ENCODE measurements at regions not wholly inside any gene's neighbourhood (a gene's known extent, or its start where the extent isn't known, plus 50 kb on each side); places are given as distances from the start of the nearest gene placed in this dataset.

DNA sequence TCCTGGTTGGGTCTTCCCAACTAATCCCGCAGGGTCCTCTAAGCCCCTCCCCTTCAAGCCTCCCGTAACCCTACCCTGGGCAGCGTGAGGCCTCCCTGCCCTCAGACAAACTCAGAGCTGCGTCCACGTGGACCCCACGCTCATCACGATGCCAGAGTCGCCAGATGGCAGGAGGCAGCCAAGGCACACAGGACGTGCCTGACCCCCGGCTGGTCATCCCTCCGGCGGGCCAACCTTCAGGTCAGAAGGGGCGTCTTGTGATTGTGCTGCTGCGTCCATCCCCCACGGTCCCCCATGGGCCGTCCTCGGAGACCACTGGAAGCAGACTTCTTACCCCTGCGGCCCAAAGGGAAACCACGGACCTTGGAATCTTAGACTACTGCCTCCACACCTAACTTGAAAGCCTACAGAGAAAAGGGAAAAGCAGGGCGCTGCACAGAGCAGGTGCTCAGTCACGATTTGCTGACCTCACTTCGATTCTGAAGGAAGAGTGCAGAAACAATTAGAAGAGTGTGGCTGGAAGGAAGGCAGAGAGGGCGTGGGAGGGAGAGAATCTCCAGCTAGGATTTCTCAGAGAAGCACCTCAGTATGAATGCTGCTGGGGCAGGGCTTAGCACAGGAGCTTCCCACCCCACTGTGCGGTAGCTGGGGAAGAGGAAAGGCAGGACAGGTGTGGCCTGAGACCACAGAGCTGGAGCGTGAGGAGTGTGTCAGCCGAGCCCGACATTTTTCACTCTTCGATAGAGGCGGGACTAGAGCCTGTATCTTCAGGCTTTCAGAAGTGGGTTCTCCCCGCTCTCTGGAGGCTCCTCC, 174.8 kb downstream of the ERCC6L2 start:
- DNase-seq (ENCODE audit: low spot score): no peak
- Histone ChIP-seq H2AFZ (ENCODE audit: low read length) (no peak overlapping the region), H4K20me1 (ENCODE audit: insufficient read depth, low read length) (no peaks in the 10 kb centered on the region), H3K4me1 (ENCODE audit: insufficient read depth, low read length, poor library complexity, severe bottlenecking) (no peaks in the 10 kb centered on the region), H3K79me2 (ENCODE audit: insufficient read depth, low read depth, low read length) (no peaks in the 10 kb centered on the region), H3K36me3 (ENCODE audit: insufficient read depth, low read length) (no peaks in the 10 kb centered on the region), H3K27ac (ENCODE audit: low read depth, low read length, poor library complexity, severe bottlenecking) (no peak overlapping the region), H3K9me3 (ENCODE audit: low read length) (no peaks in the 10 kb centered on the region), H3K9me2 (ENCODE audit: insufficient read depth, low read length) (no peaks in the 10 kb centered on the region), H3K4me2 (ENCODE audit: low read length) (no peak overlapping the region), H3K4me3 (ENCODE audit: low read depth, low read length, poor library complexity, severe bottlenecking) (no peak overlapping the region)
- BruUV-seq (replicated peaks): no TSS peak
- intact Hi-C loops (cut with micrococcal nuclease; ENCODE audit: unreplicated experiment): no loop called here
- ChIA-PET POLR2A (no interaction called here), CTCF (ENCODE audit: unreplicated experiment) (interaction anchor here (0.5 kb wide), 1 partner anchor 325 kb away, joined by 3 read pairs; no protein-coding TSS in a partner anchor)
- TF ChIP-seq EZH2phosphoT487 (IDR thresholded peaks at IDR 0.05; ENCODE audit: borderline replicate concordance, low read depth, low read length): no peak
- TF ChIP-seq, protein P1, sequence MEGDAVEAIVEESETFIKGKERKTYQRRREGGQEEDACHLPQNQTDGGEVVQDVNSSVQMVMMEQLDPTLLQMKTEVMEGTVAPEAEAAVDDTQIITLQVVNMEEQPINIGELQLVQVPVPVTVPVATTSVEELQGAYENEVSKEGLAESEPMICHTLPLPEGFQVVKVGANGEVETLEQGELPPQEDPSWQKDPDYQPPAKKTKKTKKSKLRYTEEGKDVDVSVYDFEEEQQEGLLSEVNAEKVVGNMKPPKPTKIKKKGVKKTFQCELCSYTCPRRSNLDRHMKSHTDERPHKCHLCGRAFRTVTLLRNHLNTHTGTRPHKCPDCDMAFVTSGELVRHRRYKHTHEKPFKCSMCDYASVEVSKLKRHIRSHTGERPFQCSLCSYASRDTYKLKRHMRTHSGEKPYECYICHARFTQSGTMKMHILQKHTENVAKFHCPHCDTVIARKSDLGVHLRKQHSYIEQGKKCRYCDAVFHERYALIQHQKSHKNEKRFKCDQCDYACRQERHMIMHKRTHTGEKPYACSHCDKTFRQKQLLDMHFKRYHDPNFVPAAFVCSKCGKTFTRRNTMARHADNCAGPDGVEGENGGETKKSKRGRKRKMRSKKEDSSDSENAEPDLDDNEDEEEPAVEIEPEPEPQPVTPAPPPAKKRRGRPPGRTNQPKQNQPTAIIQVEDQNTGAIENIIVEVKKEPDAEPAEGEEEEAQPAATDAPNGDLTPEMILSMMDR (conservative IDR thresholded peaks at IDR 0.05; ENCODE audit: low read length): no peak

DNA sequence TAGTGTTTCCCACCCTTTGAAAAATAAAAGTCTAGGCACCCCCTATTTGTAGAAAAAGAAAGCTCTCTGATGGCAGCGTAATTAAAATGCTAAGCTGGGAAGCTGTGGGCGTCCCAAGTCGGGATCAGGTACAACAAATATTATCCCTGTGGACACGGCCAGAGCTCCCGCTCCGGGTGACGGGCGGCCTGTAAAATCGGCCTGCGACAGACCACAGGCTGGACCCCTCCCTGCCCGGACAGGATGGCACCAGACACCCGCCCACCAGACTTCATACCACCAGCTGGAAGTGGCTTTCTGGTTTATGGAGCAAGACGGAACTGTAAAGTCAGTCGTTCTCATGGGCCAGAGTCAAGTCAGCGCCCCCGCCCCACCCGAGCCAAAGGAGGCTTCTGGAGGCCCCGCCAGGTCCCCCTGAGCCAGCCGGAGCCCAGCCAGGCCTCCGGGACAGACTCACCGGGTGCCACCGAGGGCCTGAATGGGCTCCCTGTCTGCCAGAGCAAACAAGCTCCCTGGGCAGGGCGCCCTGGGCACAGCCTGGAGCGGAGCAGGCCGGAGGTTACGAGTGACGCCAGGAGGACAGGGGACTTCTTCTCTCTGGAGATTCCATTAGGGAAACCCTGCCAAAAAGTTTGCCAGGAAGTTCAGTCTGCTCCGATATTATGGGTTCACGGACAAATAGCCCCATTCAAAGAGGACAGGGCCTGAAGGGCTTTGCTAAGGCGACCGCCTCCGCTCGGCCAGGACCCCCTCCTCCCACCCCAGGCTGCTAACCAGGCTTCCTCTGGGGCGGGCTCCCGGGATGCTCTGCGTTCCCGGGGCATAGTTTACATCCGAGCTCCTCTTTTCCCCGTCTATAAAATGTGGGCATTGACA, 173.7 kb downstream of the ERCC6L2 start:
- Histone ChIP-seq H2AFZ (ENCODE audit: low read length) (no peak overlapping the region), H3K4me3 (ENCODE audit: low read depth, low read length, poor library complexity, severe bottlenecking) (no peak overlapping the region), H3K79me2 (ENCODE audit: insufficient read depth, low read depth, low read length) (no peaks in the 10 kb centered on the region), H4K20me1 (ENCODE audit: insufficient read depth, low read length) (no peaks in the 10 kb centered on the region), H3K9me3 (ENCODE audit: low read length) (no peaks in the 10 kb centered on the region), H3K9me2 (ENCODE audit: insufficient read depth, low read length) (no peaks in the 10 kb centered on the region), H3K4me2 (ENCODE audit: low read length) (no peak overlapping the region), H3K4me1 (ENCODE audit: insufficient read depth, low read length, poor library complexity, severe bottlenecking) (no peaks in the 10 kb centered on the region), H3K27ac (ENCODE audit: low read depth, low read length, poor library complexity, severe bottlenecking) (no peak overlapping the region), H3K36me3 (ENCODE audit: insufficient read depth, low read length) (no peaks in the 10 kb centered on the region)
- no peak for DNase-seq (ENCODE audit: low spot score)
- CTCF ChIA-PET (ENCODE audit: unreplicated experiment): interaction anchor here (0.5 kb wide), 1 partner anchor 324 kb away, joined by 3 read pairs; no protein-coding TSS in a partner anchor
- TF ChIP-seq, protein P1 (conservative IDR thresholded peaks at IDR 0.05; ENCODE audit: low read length): no peak
- no peak for TF ChIP-seq EZH2phosphoT487 (IDR thresholded peaks at IDR 0.05; ENCODE audit: borderline replicate concordance, low read depth, low read length)
- POLR2A ChIA-PET: interaction anchor here (0.6 to 0.8 kb wide), 2 partner anchors 21 to 682 kb away, joined by 3 read pairs; no protein-coding TSS in a partner anchor
- intact Hi-C loops (cut with micrococcal nuclease; ENCODE audit: unreplicated experiment): no loop called here
- BruUV-seq (replicated peaks): no TSS peak
